HFFc6 (cell line): ENCODE measurements at regions not wholly inside any gene's neighbourhood (a gene's known extent, or its start where the extent isn't known, plus 50 kb on each side); places are given as distances from the start of the nearest gene placed in this dataset.

ENCODE experiments used
- DNase-seq: peaks from one replicate; pipeline ENCODE4 v3.0.0-alpha.2; 2018
- H3K27ac Mint-ChIP-seq: 2 replicates; pipeline ENCODE4 v1.8.0; 2020; ENCODE audit warnings: mild to moderate bottlenecking, mixed read lengths
- H3K27me3 Mint-ChIP-seq: 2 replicates; pipeline ENCODE4 v1.8.0; 2021; ENCODE audit warnings: mild to moderate bottlenecking, moderate library complexity, mixed read lengths; ENCODE audit not compliant: insufficient read depth
- H3K36me3 Mint-ChIP-seq: 2 replicates; pipeline ENCODE4 v1.8.0; 2021; ENCODE audit warnings: low read depth, mixed read lengths
- H3K4me1 Mint-ChIP-seq: 2 replicates; pipeline ENCODE4 v1.8.0; 2020; ENCODE audit warnings: low read depth, mixed read lengths
- H3K4me3 Mint-ChIP-seq: 2 replicates; pipeline ENCODE4 v1.8.0; 2020; ENCODE audit warnings: mild to moderate bottlenecking, moderate library complexity, mixed read lengths
- H3K9me3 Mint-ChIP-seq: 2 replicates; pipeline ENCODE4 v1.8.0; 2020; ENCODE audit warnings: mild to moderate bottlenecking, mixed read lengths
- TF ChIP-seq, protein P1 (sequence below): fragments of 200-600 bp; sonication (generic); IDR thresholded peaks from 2 replicates; pipeline ENCODE4 v1.5.0; 2021; ENCODE audit warnings: antibody characterized with exemption, mild to moderate bottlenecking

DNA sequence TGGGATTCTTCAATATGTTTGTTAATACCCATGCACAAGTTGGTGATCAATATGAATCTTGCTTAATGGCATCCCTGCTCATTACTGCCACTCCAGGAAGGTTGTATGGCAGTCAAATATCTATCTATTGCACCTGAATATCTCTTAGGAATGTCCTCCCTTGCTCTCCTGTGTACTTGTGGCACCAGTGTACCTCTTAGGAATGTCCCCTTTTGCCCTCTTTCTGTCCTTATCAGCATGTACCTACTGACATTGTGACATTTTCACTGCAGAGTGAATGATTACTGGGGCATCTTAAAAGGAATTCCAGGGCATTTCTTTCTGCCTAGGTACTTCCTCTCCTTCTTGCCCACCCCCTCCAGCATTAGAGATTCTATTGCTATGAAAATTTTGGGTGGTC is 163.8 kb upstream of the CENPE start:
- DNase-seq, result no peak
- Mint-ChIP-seq H3K4me1 (no peaks in the 10 kb centered on the region; the same call in 1 of the 2 replicates), H3K27me3 (no peaks in the 10 kb centered on the region), H3K36me3 (peaks cover 5% of the 10 kb centered on the region; the same call in 1 of the 2 replicates), H3K9me3 (peaks cover 29% of the 10 kb centered on the region), H3K27ac (no peak overlapping the region), H3K4me3 (no peak overlapping the region)
- TF ChIP-seq, protein P1, sequence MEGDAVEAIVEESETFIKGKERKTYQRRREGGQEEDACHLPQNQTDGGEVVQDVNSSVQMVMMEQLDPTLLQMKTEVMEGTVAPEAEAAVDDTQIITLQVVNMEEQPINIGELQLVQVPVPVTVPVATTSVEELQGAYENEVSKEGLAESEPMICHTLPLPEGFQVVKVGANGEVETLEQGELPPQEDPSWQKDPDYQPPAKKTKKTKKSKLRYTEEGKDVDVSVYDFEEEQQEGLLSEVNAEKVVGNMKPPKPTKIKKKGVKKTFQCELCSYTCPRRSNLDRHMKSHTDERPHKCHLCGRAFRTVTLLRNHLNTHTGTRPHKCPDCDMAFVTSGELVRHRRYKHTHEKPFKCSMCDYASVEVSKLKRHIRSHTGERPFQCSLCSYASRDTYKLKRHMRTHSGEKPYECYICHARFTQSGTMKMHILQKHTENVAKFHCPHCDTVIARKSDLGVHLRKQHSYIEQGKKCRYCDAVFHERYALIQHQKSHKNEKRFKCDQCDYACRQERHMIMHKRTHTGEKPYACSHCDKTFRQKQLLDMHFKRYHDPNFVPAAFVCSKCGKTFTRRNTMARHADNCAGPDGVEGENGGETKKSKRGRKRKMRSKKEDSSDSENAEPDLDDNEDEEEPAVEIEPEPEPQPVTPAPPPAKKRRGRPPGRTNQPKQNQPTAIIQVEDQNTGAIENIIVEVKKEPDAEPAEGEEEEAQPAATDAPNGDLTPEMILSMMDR, result no peak

DNA sequence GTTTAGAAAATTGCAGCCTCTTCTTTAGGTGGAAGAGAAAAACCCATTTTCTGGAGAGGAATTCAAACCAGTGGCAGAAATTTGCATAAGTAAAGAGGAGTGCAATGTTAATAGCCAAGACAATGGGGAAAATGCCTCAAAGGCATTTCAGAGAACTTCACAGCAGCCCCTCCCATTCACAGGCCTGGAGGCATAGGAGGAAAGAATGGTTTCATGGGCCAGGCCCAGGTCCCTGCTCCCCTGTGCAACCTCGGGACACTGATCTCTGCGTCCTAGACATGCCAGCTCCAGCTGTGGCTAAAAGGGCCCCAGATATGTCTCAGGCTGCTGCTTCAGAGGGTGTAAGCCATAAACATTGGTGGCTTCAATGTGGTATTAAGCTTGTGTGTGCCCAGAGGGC is 161.8 kb upstream of the CENPE start:
- Mint-ChIP-seq H3K4me3 (no peak overlapping the region), H3K4me1 (no peaks in the 10 kb centered on the region; the same call in 1 of the 2 replicates), H3K9me3 (peaks cover 29% of the 10 kb centered on the region), H3K36me3 (peaks cover 5% of the 10 kb centered on the region; the same call in 1 of the 2 replicates), H3K27me3 (no peaks in the 10 kb centered on the region), H3K27ac (no peak overlapping the region)
- TF ChIP-seq, protein P1, result no peak
- no peak for DNase-seq

DNA sequence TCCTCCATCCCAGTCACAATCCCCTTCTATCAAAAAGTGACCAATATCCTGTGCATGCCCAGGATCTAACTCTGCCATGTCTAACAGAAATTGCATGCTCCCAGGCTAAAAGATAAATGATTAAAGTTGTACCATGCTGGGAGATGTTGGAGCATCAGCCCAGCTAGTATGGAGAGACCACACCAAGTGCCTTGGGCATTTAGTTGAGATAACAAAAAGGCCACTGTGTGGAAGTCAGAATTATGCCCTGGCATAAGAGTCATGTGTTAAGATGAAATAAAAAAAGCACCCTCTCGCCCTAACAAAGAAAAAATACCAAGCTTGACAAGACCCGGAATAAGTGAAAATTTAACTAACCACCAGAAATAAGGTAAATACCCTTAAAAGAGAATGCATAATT is 155.9 kb upstream of the CENPE start:
- no peak overlapping the region for H3K27ac Mint-ChIP-seq
- TF ChIP-seq, protein P1, result no peak

DNA sequence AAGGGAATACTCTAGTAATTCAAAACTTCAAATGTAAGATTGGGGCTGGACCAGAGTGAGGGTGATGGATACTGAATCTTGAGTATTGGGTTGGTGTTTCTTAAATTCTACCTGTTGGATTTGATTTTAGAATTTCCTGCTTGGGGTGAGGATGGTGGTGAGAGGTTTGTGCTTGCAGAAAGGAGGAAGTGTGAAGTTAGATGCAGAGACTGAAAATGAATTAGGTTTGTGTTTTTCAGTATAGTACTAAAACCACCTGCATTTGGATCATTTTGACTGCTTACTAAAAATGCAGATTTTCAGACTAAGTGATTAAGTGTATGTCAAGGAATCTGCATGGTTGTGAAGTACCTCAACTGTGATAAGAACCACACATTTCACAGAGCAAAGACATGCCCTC is 131.5 kb upstream of the CENPE start:
- TF ChIP-seq, protein P1, result no peak
- DNase-seq, result no peak
- no peaks in the 10 kb centered on the region for H3K36me3 Mint-ChIP-seq
- H3K27ac Mint-ChIP-seq, result no peak overlapping the region
- no peaks in the 10 kb centered on the region for H3K4me1 Mint-ChIP-seq
- H3K27me3 Mint-ChIP-seq, result no peaks in the 10 kb centered on the region
- H3K4me3 Mint-ChIP-seq, result no peak overlapping the region
- peaks cover 15% of the 10 kb centered on the region; the same call in 1 of the 2 replicates for H3K9me3 Mint-ChIP-seq

More for the DNA sequence above, 155.9 kb upstream of the CENPE start:
- Mint-ChIP-seq H3K27me3 (no peaks in the 10 kb centered on the region), H3K9me3 (peaks cover 7% of the 10 kb centered on the region), H3K4me1 (no peaks in the 10 kb centered on the region), H3K36me3 (no peaks in the 10 kb centered on the region), H3K4me3 (no peak overlapping the region)
- no peak for DNase-seq

DNA sequence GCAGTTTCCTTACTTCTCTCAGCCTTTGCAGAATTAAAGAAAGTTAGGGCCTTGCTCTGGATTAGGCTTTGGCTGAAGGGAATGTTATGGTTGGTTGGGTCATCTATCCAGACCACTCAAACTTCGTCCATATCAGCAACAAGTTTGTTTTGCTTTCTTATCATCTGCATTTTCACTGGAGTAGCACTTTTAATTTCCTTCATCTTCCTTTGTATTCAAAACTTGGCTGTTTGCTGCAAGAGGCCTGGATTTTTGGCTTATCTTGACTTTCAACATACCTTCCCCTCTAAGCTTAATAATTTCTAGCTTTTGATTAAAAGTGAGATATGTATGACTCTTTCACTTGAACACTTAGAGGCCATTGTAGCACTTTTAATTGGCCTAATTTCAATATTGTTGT is 126.7 kb upstream of the CENPE start:
- no peak overlapping the region for H3K4me3 Mint-ChIP-seq
- no peak overlapping the region for H3K27ac Mint-ChIP-seq
- H3K36me3 Mint-ChIP-seq, result no peaks in the 10 kb centered on the region
- TF ChIP-seq, protein P1, result no peak
- no peak for DNase-seq
- peaks cover 7% of the 10 kb centered on the region; the same call in 1 of the 2 replicates for H3K9me3 Mint-ChIP-seq
- no peaks in the 10 kb centered on the region for H3K4me1 Mint-ChIP-seq
- H3K27me3 Mint-ChIP-seq, result no peaks in the 10 kb centered on the region

DNA sequence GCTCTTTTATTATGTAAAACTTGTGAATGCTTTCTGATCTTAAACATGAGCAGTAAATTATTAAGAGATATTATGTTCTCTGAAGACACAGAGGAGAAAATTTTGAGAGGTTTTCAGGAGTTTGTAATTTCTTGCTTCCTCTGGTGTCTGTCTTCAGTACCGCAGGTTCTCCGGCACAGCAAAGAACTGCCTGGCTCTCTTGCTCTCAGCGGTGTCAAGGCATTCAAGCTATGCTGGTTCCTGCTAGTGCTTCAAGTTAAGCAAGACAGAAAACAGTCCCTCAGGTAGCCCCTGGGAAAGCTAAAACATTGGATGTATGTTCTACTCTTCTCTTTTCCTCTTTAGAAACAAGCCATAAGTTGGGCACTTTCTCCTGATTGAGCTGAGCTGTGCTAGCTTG is 120.2 kb upstream of the CENPE start:
- Mint-ChIP-seq H3K4me1 (no peaks in the 10 kb centered on the region), H3K4me3 (no peak overlapping the region), H3K27me3 (no peaks in the 10 kb centered on the region), H3K9me3 (peaks cover 28% of the 10 kb centered on the region), H3K27ac (no peak overlapping the region), H3K36me3 (no peaks in the 10 kb centered on the region)
- no peak for DNase-seq
- TF ChIP-seq, protein P1, result no peak
